BLaER1 treated with 17β-estradiol and CSF1 and Interleukin-3, amounts not matched to agents 10 nM and 100 nM (cell line): ENCODE measurements at regions not wholly inside any gene's neighbourhood (a gene's known extent, or its start where the extent isn't known, plus 50 kb on each side); places are given as distances from the start of the nearest gene placed in this dataset.
"Not testable (repeated sequence)": the region's sequence is repeated elsewhere in the genome, so short reads cannot be mapped to it uniquely, and the experiment has no call there.

Experiments
- H3K27ac ChIP-seq, 11 experiments: shearing (Covaris generic); formaldehyde crosslinking; 2 replicates each; pipeline ENCODE4 v1.8.1; 2022
- H3K27me3 ChIP-seq, 11 experiments: shearing (Covaris generic); formaldehyde crosslinking; 2 replicates each; pipeline ENCODE4 v1.8.1; 2022
- H3K36me3 ChIP-seq, 11 experiments: shearing (Covaris generic); formaldehyde crosslinking; 2 replicates each; pipeline ENCODE4 v1.8.1; 2022
- H3K4me1 ChIP-seq, 10 experiments: shearing (Covaris generic); formaldehyde crosslinking; 2 replicates each; pipeline ENCODE4 v1.8.1; 2022
- H3K4me2 ChIP-seq, 11 experiments: shearing (Covaris generic); formaldehyde crosslinking; 2 replicates each; pipeline ENCODE4 v1.8.1; 2022
- H3K4me3 ChIP-seq, 10 experiments: shearing (Covaris generic); formaldehyde crosslinking; 2 replicates each; pipeline ENCODE4 v1.8.1; 2022
- H3K9ac ChIP-seq, 11 experiments: shearing (Covaris generic); formaldehyde crosslinking; 2 replicates each; pipeline ENCODE4 v1.8.1; 2022
- H3K9me3 ChIP-seq, 11 experiments: shearing (Covaris generic); formaldehyde crosslinking; replicated peaks in 1 of 11; 2 replicates each; pipeline ENCODE4 v1.8.1; 2022
- H4K20me1 ChIP-seq, 11 experiments: shearing (Covaris generic); formaldehyde crosslinking; 2 replicates each; pipeline ENCODE4 v1.8.1; 2022
- Cebpa-rat ChIP-seq, 11 experiments: shearing (Covaris generic); IDR thresholded peaks; 2 replicates each; pipeline ENCODE4 v1.8.1; 2022

- Histone ChIP-seq H4K20me1 (no peaks in the 10 kb centered on the region), H3K4me3 (no peak overlapping the region), H3K36me3 (no peaks in the 10 kb centered on the region), H3K27ac (no peak overlapping the region), H3K9me3 (no peaks in the 10 kb centered on the region), H3K4me1 (no peaks in the 10 kb centered on the region), H3K27me3 (no peaks in the 10 kb centered on the region), H3K9ac (no peak overlapping the region), H3K4me2 (no peak overlapping the region)
- no peak for TF ChIP-seq Cebpa-rat (IDR thresholded peaks at IDR 0.05)
Measured at GRCh38 chr1:189311915-189312314, 1165.7 kb downstream of the BRINP3 start.

GRCh38 chr1:189312499-189312898 is 1165.2 kb downstream of the BRINP3 start:
- H3K36me3 ChIP-seq: no peaks in the 10 kb centered on the region
- no peak overlapping the region for H3K4me2 ChIP-seq
- no peak overlapping the region for H3K27ac ChIP-seq
- no peaks in the 10 kb centered on the region for H3K4me1 ChIP-seq
- no peaks in the 10 kb centered on the region for H3K9me3 ChIP-seq
- no peaks in the 10 kb centered on the region for H3K27me3 ChIP-seq
- H3K4me3 ChIP-seq: no peak overlapping the region
- no peak for TF ChIP-seq Cebpa-rat (IDR thresholded peaks at IDR 0.05)
- H4K20me1 ChIP-seq: no peaks in the 10 kb centered on the region
- no peak overlapping the region for H3K9ac ChIP-seq

- Histone ChIP-seq H3K27ac (no peak overlapping the region), H3K4me2 (no peak overlapping the region), H3K4me3 (no peak overlapping the region), H3K4me1 (no peaks in the 10 kb centered on the region), H3K27me3 (no peaks in the 10 kb centered on the region), H3K9ac (no peak overlapping the region), H4K20me1 (no peaks in the 10 kb centered on the region), H3K9me3 (no peaks in the 10 kb centered on the region), H3K36me3 (no peaks in the 10 kb centered on the region)
- no peak for TF ChIP-seq Cebpa-rat (IDR thresholded peaks at IDR 0.05)
Measured at GRCh38 chr1:189313488-189313887, 1164.2 kb downstream of the BRINP3 start.

- H3K4me1 ChIP-seq: no peaks in the 10 kb centered on the region
- H4K20me1 ChIP-seq: no peaks in the 10 kb centered on the region
- H3K36me3 ChIP-seq: no peaks in the 10 kb centered on the region
- no peak overlapping the region for H3K27ac ChIP-seq
- H3K4me2 ChIP-seq: no peak overlapping the region
- H3K9ac ChIP-seq: no peak overlapping the region
- no peaks in the 10 kb centered on the region for H3K27me3 ChIP-seq
- H3K9me3 ChIP-seq: no peaks in the 10 kb centered on the region
- no peak for TF ChIP-seq Cebpa-rat (IDR thresholded peaks at IDR 0.05)
- no peak overlapping the region for H3K4me3 ChIP-seq
Measured at GRCh38 chr1:189315035-189315901, 1162.4 kb downstream of the BRINP3 start.

- no peak overlapping the region for H3K4me3 ChIP-seq
- 0 out of 22 replicates have a peak, but pooled peaks cover 0 to 6% (median 0%) of the 10 kb centered on the region in 11 experiments for H3K9me3 ChIP-seq
- no peak overlapping the region for H3K4me2 ChIP-seq
- no peak overlapping the region for H3K9ac ChIP-seq
- no peaks in the 10 kb centered on the region for H3K36me3 ChIP-seq
- no peaks in the 10 kb centered on the region for H3K27me3 ChIP-seq
- no peak overlapping the region for H3K27ac ChIP-seq
- no peaks in the 10 kb centered on the region for H4K20me1 ChIP-seq
- H3K4me1 ChIP-seq: no peaks in the 10 kb centered on the region
- TF ChIP-seq Cebpa-rat (IDR thresholded peaks at IDR 0.05): no peak
Measured at GRCh38 chr1:189323091-189323490, 1154.6 kb downstream of the BRINP3 start.

DNA sequence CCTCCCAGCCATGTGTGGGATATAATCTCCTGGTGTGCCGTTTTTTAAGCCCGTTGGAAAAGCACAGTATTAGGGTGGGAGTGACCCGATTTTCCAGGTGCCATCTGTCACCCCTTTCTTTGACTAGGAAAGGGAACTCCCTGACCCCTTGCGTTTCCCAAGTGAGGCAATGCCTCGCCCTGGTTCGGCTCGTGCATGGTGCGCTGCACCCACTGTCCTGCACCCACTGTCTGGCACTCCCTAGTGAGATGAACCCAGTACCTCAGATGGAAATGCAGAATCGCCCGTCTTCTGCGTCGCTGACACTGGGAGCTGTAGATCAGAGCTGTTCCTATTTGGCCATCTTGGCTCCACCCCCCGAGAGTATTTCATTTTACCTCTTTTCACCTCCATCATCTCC is 1146.6 kb downstream of the BRINP3 start:
- H4K20me1 ChIP-seq, H3K4me2 ChIP-seq, H3K27me3 ChIP-seq, H3K4me1 ChIP-seq, H3K36me3 ChIP-seq, H3K9ac ChIP-seq, H3K27ac ChIP-seq, H3K4me3 ChIP-seq, H3K9me3 ChIP-seq: not testable (repeated sequence)

DNA sequence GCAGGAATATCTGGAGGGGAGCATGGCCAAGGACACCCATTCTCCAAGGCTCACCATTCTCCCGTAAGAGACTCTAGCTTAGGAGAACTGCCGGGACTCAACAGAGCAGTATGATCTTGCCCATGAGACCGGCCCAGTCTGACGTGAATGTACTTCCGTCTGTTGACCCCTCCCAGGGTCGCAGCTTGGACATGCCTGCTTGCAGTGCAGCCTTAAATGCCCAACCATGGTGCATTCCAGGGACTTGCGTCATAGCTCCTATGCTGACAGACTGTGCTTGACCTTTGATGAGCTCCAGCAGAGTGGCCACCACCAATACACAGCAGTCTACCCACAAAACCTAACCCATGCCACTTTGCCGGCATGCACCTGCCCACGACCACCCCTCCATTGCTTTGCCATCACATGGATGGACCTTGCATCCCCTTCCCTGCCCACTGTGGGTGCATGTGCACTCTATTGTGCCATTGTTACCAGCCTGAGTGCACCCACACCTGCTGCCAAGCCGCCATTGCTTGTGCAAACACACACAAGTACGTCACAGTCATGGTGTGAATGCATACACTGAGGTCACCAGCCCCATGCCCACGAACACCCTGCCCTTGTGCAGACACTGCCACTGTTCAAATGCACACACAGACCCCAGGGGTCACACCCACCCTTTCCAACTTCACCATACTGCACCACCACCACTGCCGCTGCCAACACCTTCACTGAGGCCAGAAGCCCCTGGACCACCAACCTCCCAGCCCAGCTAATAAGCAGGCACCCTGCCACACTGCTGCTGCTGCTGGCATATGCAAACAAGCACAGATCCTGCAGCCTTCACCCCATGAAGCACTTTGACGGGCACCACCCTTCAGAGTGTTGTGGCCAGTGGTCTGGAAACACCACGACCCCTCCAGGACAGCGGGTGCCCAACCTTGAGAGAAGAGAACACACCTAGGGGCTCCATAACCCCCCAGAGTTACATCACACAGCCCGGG is 1141.3 kb downstream of the BRINP3 start:
- no peak overlapping the region for H3K4me2 ChIP-seq
- no peak for TF ChIP-seq Cebpa-rat (IDR thresholded peaks at IDR 0.05)
- H3K36me3 ChIP-seq: no peaks in the 10 kb centered on the region
- H3K27ac ChIP-seq: no peak overlapping the region
- no peaks in the 10 kb centered on the region for H3K27me3 ChIP-seq
- no peaks in the 10 kb centered on the region for H3K4me1 ChIP-seq
- no peaks in the 10 kb centered on the region for H3K9me3 ChIP-seq
- no peak overlapping the region for H3K4me3 ChIP-seq
- H3K9ac ChIP-seq: no peak overlapping the region
- H4K20me1 ChIP-seq: no peaks in the 10 kb centered on the region

DNA sequence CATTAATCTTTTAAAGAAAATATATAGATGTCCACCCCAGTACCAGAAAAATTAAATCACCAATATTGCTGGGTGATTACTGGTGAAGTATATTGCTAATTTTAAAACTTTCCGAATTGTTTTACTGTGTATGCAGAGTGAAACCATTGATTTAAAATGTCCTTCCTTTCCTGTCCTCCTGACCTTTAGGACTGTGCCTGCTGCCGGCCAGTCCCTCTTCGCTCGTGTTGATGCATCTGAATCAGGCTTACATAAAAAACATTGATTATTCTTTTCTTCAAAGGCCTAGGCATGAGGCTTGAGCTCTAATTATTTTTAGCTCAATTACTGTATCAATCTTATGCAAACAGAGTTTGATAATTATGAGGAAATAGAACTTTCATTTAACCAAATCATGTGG is 1128.1 kb downstream of the BRINP3 start:
- Histone ChIP-seq H3K36me3 (no peaks in the 10 kb centered on the region), H3K4me2 (no peak overlapping the region), H3K4me3 (no peak overlapping the region), H3K9me3 (no peaks in the 10 kb centered on the region), H3K27ac (no peak overlapping the region), H3K27me3 (no peaks in the 10 kb centered on the region), H3K9ac (no peak overlapping the region), H3K4me1 (no peaks in the 10 kb centered on the region), H4K20me1 (no peaks in the 10 kb centered on the region)
- TF ChIP-seq Cebpa-rat (IDR thresholded peaks at IDR 0.05): no peak

DNA sequence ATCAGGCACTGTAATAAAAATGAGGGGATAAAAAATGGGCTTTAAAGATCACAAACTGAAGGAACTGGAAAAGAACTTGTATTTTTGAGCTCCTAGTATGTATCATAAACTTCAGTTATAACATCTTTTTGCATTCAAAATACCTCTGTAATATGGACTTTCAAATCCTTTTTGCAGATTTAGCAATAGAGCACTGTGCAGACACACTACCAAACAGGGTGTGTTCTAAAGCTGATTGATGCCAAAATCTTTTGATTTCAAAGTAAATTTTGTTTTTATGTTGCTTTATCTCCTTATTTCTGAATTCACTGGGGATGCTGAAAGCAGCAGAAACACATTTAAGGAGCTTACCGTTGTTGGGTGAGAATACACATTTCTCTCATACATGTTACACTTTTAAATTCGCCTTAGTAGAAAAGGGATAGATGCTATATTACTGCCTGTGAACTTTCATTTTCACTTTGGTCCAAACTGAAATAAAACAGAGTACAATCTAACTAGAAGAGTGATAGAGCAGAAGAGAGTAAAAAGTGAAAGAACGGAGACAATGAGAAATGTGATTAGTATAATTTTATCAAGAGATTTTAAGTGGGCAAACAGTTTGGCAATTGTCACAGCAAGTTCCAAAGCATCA is 1126.6 kb downstream of the BRINP3 start:
- no peak for TF ChIP-seq Cebpa-rat (IDR thresholded peaks at IDR 0.05)
- Histone ChIP-seq H4K20me1 (no peaks in the 10 kb centered on the region), H3K9me3 (no peaks in the 10 kb centered on the region), H3K4me3 (no peak overlapping the region), H3K27me3 (no peaks in the 10 kb centered on the region), H3K4me1 (no peaks in the 10 kb centered on the region), H3K27ac (no peak overlapping the region), H3K36me3 (no peaks in the 10 kb centered on the region), H3K9ac (no peak overlapping the region), H3K4me2 (peak overlapping the region in 5 of 11 experiments; percentile 12 to 38 (median 23); a peak in 5 of 22 replicates)
